NCI-H526 treated with DMSO at 0.1 percent for 48 hours (cell line): ENCODE measurements at regions not wholly inside any gene's neighbourhood (a gene's known extent, or its start where the extent isn't known, plus 50 kb on each side); places are given as distances from the start of the nearest gene placed in this dataset.

ENCODE experiments used
- DNase-seq: peaks from one replicate; lab custom pipeline; 2025; lab: John Stamatoyannopoulos, UW

GRCh38 chr11:104594228-104594958, 303.9 kb downstream of the CASP12 start:
- DNase-seq = no peak

DNA sequence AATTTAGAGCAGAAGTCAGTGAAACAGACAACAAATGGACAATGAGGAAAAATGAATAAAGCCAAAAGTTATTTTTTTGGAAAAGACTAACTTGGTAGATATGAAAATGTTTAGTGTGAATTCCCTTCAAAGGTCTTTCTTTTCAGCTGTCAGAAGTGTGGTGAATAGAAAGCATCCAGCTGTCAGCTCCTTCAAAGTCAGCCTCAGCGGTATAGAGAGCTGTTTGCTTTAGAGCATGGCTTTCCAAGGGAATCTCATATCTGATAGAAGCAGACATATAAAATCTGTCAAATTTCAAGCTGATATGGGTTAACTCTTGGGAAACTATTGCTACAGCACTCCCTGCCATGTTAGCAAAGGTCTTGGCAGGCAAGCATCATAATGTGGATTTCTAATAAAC, 309.3 kb downstream of the CASP12 start:
- DNase-seq = no peak

DNA sequence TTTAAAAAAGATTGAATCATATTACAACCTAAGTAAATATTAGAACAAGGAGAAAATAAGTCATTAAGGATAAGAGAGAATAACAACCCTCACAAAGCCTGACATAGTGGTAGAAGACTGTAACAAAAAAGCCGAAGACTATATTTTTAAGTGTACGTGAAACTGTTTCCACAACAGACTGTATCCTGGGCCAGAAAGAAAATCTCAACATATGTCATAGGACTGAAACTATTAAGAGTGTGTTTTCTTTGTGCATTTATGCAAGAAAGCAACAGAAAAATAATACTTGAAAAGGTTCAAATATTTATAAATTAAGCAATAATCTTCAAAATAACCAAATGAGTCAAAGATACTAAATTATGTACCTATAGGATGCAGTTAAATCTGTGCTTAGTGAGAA, 309.8 kb downstream of the CASP12 start:
- no peak for DNase-seq

DNA sequence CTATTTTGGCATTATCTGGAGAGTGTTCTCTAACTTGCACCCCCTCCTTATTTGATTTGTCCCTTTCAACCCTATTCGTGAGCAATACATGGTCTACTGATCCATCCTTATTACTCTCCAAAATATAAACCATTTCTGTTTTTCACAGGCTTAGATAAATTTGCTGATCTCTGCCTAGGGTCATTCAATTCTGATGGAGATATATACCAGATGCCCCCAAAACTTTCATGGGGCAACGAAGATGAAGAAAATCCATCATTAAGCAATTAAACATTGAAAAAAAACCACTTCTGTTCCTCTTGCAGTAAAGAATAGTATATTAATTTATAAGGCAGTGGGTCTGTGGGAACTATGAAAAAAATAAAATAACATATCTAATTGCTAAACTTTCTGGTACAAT, 313.4 kb downstream of the CASP12 start:
- DNase-seq = no peak

DNA sequence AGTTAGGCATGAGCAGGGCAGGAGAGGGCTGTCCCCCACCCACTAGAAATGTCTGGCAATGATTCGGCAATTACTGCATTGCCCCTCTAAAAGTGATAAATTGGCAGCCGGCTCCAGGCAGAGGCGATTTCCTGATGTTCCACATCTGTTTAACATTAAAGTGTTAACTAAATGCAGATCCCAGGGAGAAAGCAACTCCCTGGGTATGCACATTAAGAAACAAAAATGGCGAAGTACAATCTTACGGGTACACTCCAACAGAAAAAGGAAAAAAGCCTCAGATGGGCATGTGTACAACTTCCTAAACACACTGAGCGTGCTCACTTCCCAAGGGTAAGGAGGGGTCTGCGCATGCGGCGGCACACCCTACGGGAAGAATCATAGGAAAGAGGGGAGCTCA, 314.4 kb downstream of the CASP12 start:
- DNase-seq = no peak

DNA sequence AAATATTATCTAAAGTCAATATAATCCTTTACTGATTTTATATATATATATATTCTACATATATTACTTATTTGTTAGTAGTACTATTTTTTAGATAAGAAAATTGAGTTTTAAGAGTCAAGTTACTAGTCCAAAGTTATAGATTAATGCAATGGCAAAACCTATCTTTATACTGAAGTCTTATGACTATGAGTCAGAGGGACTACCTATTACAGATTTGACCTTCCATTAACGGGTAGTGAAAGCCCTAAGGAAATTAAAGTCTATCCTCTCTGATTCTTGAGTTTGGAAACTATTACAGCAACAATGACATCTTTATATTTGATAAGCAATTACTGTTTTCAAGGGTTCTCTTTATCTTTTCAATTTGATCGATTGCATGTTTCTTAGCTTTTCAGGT, 315.8 kb downstream of the CASP12 start:
- DNase-seq = no peak

DNA sequence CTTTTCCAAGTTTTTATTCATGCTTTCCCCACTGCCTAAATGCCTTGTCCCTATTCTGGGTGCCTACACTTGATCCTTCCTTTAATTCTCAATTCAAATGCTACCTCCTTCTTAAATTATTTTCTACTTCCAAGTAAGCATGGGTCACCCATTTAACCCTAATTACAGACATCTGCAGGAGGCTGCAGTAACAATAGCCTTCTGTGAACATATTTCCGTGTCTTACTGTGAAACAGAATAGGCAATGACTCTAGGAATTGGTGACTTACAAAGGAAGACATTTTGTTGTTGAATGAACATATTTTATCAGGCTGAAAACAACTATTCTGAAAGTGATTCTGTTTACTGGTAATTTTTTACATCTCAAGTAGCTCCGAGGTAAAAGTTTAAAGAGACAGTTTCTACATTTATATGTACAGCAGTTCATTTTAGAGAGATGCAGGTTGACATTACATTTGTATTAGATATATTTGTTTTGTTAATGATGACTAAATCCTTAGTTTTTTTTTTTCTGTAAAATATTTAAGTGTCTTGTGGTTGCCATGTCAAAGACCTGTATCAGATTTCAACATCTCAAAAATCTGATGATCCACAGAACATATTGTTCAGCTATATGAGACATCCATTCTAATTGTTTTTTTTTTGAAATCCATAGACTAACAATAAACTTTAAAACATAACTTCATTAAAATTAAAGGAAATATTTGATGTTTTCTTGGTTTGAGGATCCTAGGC, 316.8 kb downstream of the CASP12 start:
- DNase-seq = no peak

- no peak for DNase-seq
Observed at GRCh38 chr11:104573441-104573990, 324.7 kb downstream of the CASP12 start.

- no peak for DNase-seq
Observed at GRCh38 chr11:104572279-104572678, 326.0 kb downstream of the CASP12 start.

DNA sequence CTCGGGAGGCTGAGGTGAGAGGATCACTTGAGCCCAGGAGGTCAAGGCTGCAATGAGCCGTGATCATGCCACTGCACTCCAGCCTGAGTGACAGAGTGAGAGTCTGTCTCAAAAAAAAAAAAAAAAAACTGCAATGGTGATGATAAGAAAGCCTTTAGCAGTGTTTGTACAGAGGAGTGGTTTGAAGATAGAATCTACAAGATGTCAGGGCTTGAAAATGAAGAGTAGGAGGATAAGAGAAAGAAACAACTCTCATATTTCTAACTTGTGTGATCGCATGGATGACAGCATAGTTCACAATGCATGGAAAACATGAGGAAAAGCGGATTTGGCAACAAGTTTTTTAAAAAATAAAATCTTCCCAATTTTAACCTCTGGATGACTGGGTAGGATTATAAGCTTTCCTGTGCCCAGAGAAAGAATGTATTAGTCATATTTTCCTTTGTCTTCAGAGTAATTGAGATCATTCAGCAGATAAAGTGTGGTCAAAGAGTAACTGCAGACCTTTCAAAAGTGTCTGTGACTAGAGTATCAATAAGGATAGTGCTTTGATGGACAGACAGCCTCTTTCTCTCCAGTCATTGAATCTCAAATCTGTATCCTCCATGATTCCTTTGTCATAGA, 328.1 kb downstream of the CASP12 start:
- DNase-seq = no peak

GRCh38 chr11:104565583-104565961, 332.7 kb downstream of the CASP12 start:
- no peak for DNase-seq

- no peak for DNase-seq
Observed at GRCh38 chr11:104564921-104565582, 333.2 kb downstream of the CASP12 start.

DNA sequence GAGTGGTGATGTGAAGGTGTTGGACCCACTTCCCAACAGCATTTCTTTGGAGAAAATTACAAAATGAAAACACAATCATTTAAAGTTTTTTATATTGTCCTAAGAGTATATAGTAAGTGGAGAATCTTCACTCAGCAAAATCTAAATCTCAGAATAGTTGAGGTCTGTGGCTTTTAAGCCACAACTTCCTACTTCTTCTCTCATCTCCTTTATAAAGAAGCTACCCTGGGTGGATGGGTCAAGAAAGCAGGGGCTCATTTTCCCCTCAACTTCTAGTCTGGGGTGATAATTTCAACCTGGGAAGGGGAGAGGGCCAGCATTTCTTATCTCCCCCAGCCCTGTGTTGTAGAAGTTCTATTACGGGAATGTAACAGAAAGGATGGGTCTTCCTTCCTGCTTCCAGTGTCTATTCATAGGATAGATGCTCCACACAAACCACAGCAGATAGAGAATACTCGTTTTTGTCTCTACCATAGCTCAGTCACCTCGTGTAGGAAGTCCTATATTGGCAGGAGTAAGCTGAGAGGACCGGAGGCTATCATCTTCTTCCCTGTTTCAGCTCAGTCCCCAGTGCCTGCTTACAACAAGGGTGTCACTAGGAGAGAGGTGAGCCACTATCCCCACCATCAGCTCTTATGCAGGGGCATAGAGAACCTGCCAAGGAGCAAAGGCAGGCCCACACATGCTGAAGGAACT, 341.5 kb downstream of the CASP12 start:
- DNase-seq = no peak

DNA sequence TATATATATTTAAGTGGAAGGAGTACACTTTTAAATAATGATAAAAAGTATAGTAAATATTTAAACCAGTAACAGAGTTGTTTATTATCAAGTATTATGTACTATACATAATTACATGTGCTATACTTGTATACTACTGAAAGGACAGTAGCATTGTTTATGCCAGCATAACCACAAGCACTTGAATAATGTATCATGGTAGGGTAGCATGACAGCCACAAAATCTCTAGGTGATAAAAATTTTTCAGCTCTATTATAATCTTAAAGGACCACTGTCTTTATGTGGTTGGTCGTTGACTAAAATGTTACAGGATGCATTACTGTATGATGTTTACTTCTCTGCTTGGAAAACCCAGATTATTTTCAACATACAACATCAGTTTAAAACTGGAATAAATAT, 349.2 kb downstream of the CASP12 start:
- no peak for DNase-seq

GRCh38 chr11:104547996-104548661, 350.1 kb downstream of the CASP12 start:
- no peak for DNase-seq

- DNase-seq = no peak
Observed at GRCh38 chr11:104546501-104546900, 351.8 kb downstream of the CASP12 start.

DNA sequence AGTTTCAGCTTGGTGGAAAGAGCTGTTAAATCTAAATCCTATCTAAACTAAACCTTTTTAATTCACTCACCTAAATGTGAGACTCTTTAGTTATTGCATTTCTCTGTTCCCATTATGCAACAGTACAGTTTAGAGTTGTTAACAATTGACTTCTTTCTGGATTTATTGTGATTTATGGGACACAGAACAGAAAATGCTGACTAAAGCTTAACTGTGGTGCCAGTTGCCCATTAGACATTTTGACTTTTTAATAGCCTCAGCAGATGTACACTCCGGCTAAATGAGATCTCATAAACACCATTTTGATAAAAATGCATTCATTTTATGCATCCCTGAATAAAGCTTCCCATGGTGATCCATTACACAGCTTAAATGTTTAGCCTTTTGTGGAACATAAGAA, 356.6 kb downstream of the CASP12 start:
- no peak for DNase-seq

GRCh38 chr11:104538313-104538712, 359.9 kb downstream of the CASP12 start:
- DNase-seq = no peak

DNA sequence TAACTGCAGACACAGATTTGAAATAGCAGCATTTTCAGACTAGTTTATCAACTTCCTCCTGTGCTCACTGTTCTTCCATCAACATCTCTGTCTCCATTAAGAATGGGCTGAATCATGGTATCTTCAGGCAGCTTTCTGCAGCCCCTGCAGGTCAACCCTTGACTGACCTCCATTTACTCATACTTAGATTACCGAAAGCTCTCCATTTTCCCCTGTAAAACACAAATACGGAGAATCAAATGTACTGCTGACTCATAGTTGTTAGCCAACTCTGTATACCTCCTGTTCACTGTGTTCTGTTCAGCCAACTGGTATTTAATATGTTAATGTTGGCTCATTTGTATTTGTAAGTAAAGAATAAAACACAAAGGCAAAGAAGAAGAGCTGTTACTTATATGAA, 364.0 kb downstream of the CASP12 start:
- no peak for DNase-seq

- no peak for DNase-seq
Observed at GRCh38 chr11:104531894-104532293, 366.4 kb downstream of the CASP12 start.

GRCh38 chr11:104531075-104531474, 367.1 kb upstream of the PDGFD start:
- DNase-seq = no peak
